ENCODE measurements at regions not wholly inside any gene's neighbourhood (a gene's known extent, or its start where the extent isn't known, plus 50 kb on each side); places are given as distances from the start of the nearest gene placed in this dataset.

DNA sequence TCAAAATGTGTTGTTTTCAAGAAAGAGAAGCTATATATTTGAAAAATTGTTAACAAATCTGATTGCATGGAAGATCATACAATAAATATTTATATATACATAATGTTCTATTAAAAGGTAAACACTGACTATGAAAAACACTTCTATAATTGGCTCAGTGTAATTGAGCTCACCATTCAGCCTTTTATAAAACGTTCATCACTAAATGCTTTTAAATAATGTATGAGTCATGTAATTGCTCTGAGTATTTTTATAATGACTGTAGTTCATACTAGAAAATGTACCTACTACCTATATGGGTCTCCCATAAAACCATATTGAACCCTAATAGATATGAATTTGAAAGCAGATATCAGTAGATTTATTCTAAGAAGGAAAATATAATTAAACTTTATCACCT, 240.4 kb upstream of the MGAT4C start:
- ChIA-PET POLR2A (no interaction called here), CTCF (no interaction called here)
- no peak for DNase-seq (ENCODE audit: extremely low spot score)
- TF ChIP-seq CTCF (IDR thresholded peaks at IDR 0.05; ENCODE audit: control extremely low read depth, extremely low read depth, low read depth, missing control alignments), result no peak

DNA sequence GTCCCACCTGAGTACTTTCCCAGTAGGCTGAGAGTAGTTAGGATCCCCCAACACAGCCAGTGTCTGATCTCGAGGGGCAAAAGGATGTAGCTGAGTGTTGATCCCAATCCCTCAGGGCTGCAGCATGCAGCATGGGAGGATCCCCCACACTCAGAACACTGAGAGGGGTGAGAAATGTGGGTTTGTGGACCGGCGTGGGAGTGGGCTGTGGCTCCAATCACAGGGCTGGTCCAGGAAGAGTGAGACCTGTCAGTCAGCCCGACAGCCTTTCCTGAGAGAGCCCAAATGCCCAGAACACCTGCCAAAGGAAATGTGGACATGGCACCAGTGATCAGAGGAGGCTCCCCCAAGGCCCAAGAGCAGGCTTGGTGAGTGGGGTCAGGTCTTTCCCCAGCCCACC, 228.3 kb upstream of the MGAT4C start:
- POLR2A ChIA-PET, result no interaction called here
- CTCF ChIA-PET, result no interaction called here
- TF ChIP-seq CTCF (IDR thresholded peaks at IDR 0.05; ENCODE audit: control extremely low read depth, extremely low read depth, low read depth, missing control alignments), result no peak
- no peak for DNase-seq (ENCODE audit: extremely low spot score)

DNA sequence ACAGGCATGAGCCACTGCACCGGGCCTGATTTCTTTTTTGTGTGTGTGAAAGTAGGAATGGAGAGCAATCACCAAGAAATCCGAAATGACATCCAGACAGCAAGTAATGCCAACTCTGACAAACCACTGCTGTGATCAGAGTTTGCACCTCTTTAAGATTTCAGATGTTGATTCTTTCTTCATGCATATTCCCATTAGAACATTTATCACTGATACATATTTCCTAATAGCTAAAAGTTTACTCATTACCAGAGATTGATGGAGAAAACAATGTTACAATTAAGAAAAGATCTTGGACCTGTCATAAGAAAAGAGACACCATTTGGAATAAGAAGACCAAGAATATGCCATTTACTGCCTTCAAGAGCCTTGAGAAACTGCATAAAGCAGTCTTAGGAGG, 217.0 kb upstream of the MGAT4C start:
- ChIA-PET CTCF (no interaction called here), POLR2A (no interaction called here)
- TF ChIP-seq CTCF (IDR thresholded peaks at IDR 0.05; ENCODE audit: control extremely low read depth, extremely low read depth, low read depth, missing control alignments), result no peak
- DNase-seq (ENCODE audit: extremely low spot score), result no peak

GRCh38 chr12:86456776-86457175, 200.6 kb upstream of the MGAT4C start:
- CTCF ChIA-PET, result interaction anchor here (1.1 kb wide), 1 partner anchor 11 kb away, joined by 5 read pairs; no protein-coding TSS in a partner anchor

DNA sequence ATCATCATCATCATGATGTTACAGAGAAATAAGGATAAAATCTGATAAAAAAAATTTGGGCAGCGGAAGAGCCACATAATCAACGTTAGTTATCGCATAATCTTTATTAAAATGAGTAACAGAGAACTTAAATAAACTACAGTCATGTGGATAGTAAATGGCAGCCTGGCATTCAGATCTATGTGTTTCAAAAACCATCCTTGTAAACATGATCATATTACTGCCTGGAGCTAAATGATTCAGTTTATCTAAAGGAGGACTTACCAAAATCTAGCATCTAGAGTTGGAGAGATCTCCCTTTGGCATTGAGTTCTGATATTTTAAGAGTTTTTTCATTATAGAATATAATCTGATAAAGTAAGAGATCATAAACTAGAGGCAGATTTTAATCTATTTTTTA, 200.1 kb upstream of the MGAT4C start:
- CTCF ChIA-PET, result interaction anchor here (1.1 kb wide), 1 partner anchor 12 kb away, joined by 5 read pairs; no protein-coding TSS in a partner anchor
- DNase-seq (ENCODE audit: extremely low spot score), result no peak
- TF ChIP-seq CTCF (IDR thresholded peaks at IDR 0.05; ENCODE audit: control extremely low read depth, extremely low read depth, low read depth, missing control alignments), result no peak
- POLR2A ChIA-PET, result no interaction called here

More at GRCh38 chr12:86456776-86457175, 200.6 kb upstream of the MGAT4C start:
- DNase-seq (ENCODE audit: extremely low spot score), result no peak
- no peak for TF ChIP-seq CTCF (IDR thresholded peaks at IDR 0.05; ENCODE audit: control extremely low read depth, extremely low read depth, low read depth, missing control alignments)
- POLR2A ChIA-PET, result no interaction called here

DNA sequence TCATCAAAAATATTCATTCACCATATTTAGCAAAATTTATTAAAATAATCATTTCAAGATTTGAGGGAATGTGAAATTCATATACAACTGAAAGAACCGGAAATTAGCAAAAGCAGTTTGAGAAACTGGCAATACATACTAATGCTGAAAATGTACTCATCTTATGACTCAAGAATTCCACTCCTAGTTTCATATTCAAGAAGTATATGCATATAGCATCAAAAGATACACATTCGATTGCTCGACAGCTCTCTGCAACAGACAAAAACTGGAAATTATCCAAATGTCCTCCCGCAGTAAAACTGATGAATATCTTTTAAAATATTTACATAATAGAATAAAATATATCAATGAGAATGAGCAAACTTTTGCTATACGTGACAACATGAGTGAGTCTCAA, 189.2 kb upstream of the MGAT4C start:
- ChIA-PET POLR2A (no interaction called here), CTCF (no interaction called here)
- DNase-seq (ENCODE audit: extremely low spot score), result no peak
- TF ChIP-seq CTCF (IDR thresholded peaks at IDR 0.05; ENCODE audit: control extremely low read depth, extremely low read depth, low read depth, missing control alignments), result no peak

DNA sequence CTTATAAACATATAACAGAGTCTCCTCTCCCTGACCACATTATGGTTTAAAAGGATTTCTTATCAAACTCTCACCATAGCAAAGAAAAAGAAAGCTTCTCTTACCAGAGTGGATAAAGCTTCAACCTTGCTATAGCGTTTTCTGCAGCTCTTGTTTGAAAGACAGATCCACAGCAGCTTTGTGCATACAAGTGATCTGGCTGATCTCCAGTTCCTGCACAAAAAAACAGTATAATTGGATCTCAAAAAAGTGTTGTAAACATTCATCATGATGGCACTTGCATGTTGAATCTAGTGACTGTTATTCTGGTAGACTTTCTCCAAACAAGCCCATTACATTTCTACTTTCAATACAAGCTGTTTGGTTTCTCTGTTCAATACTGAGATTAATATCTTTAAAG, 178.9 kb upstream of the MGAT4C start:
- DNase-seq (ENCODE audit: extremely low spot score), result no peak

More for the DNA sequence above, 178.9 kb upstream of the MGAT4C start:
- ChIA-PET POLR2A (no interaction called here), CTCF (no interaction called here)
- no peak for TF ChIP-seq CTCF (IDR thresholded peaks at IDR 0.05; ENCODE audit: control extremely low read depth, extremely low read depth, low read depth, missing control alignments)
